H1 (cell line): ENCODE measurements at regions not wholly inside any gene's neighbourhood (a gene's known extent, or its start where the extent isn't known, plus 50 kb on each side); places are given as distances from the start of the nearest gene placed in this dataset.

Source experiments
- CTCF ChIA-PET: fragments of 300-600 bp; sonication (Branson Sonifier 250); formaldehyde crosslinking; loops from one replicate; lab custom pipeline; 2021; ENCODE audit not compliant: partially characterized antibody; lab: Charles Lee
- POLR2A ChIA-PET: fragments of 300-600 bp; sonication (Branson Sonifier 250); formaldehyde crosslinking; loops from one replicate; lab custom pipeline; 2021; ENCODE audit warnings: inconsistent platforms; ENCODE audit not compliant: partially characterized antibody; lab: Charles Lee
- DNase-seq, 2 experiments: peaks; one replicate each; pipeline versions ENCODE4 v3.0.0 to v3.0.0-alpha.2; 2010 to 2022; ENCODE audit warnings: low spot score in 2 of 2, low read depth in 1 of 2, mixed read lengths in 1 of 2
- FAIRE-seq: peaks from 2 replicates; lab custom pipeline; 2011; peaks lifted over from hg19 to GRCh38; lab: Jason Lieb, UNC
- H2AFZ ChIP-seq: 2 replicates; pipeline ENCODE4 v1.8.1; 2012; ENCODE audit warnings: low read length, inconsistent platforms
- H2AK5ac ChIP-seq: 2 replicates; pipeline ENCODE4 v1.6.1; 2013; ENCODE audit warnings: low read depth, low read length
- H2BK120ac ChIP-seq: replicated peaks from 2 replicates; pipeline ENCODE3; 2013; ENCODE audit warnings: low read depth, low read length, inconsistent platforms
- H2BK12ac ChIP-seq: 2 replicates; pipeline ENCODE4 v1.6.1; 2013; ENCODE audit warnings: low read depth, low read length
- H2BK15ac ChIP-seq: 2 replicates; pipeline ENCODE4 v1.6.1; 2013; ENCODE audit warnings: low read length
- H2BK20ac ChIP-seq: 2 replicates; pipeline ENCODE4 v1.6.1; 2013; ENCODE audit warnings: low read length
- H2BK5ac ChIP-seq: 2 replicates; pipeline ENCODE4 v1.6.1; 2013; ENCODE audit warnings: low read depth, low read length
- H3K14ac ChIP-seq: 2 replicates; pipeline ENCODE4 v1.6.1; 2013; ENCODE audit warnings: inconsistent platforms; ENCODE audit not compliant: insufficient read length
- H3K18ac ChIP-seq: 2 replicates; pipeline ENCODE4 v1.6.1; 2013; ENCODE audit warnings: low read length; ENCODE audit errors: extremely low read depth
- H3K23ac ChIP-seq: 2 replicates; pipeline ENCODE4 v1.6.1; 2013; ENCODE audit warnings: inconsistent platforms; ENCODE audit not compliant: insufficient read length
- H3K23me2 ChIP-seq: 2 replicates; pipeline ENCODE4 v1.6.1; 2013; ENCODE audit warnings: low read depth, low read length
- H3K27ac ChIP-seq: 2 replicates; pipeline ENCODE4 v1.6.1; 2011; ENCODE audit warnings: low read depth, low read length, inconsistent platforms
- H3K27me3 ChIP-seq, 4 experiments: replicated peaks in 1 of 4; 1 replicate in 1 of 4; 2 replicates in 3 of 4; pipeline versions ENCODE4 v1.6.1 to v1.8.1; 2011 to 2013; ENCODE audit warnings: low read length in 3 of 4, mild to moderate bottlenecking in 3 of 4, inconsistent platforms in 2 of 4, mixed read lengths in 2 of 4, moderate library complexity in 1 of 4; ENCODE audit not compliant: control insufficient read depth in 3 of 4, insufficient read depth in 3 of 4; ENCODE audit errors: extremely low read depth in 1 of 4
- H3K36me3 ChIP-seq, 4 experiments: 2 replicates each; pipeline versions ENCODE4 v1.6.1 to v1.8.1; 2011 to 2013; ENCODE audit warnings: mild to moderate bottlenecking in 4 of 4, low read length in 3 of 4, moderate library complexity in 2 of 4, control low read depth in 1 of 4, inconsistent platforms in 1 of 4; ENCODE audit not compliant: insufficient read depth in 4 of 4, control insufficient read depth in 2 of 4
- H3K4ac ChIP-seq: replicated peaks from 2 replicates; pipeline ENCODE3; 2013; ENCODE audit warnings: low read length, low read depth, mixed read lengths, inconsistent platforms; ENCODE audit not compliant: insufficient read length
- H3K4me1 ChIP-seq, 4 experiments: replicated peaks in 1 of 4; 1 replicate in 1 of 4; 2 replicates in 3 of 4; pipeline versions ENCODE4 v1.6.1 to v1.8.1; 2011 to 2013; ENCODE audit warnings: low read length in 3 of 4, inconsistent platforms in 2 of 4, mixed read lengths in 1 of 4; ENCODE audit not compliant: insufficient read depth in 4 of 4, control insufficient read depth in 3 of 4
- H3K4me2 ChIP-seq, 2 experiments: 2 replicates each; pipeline versions ENCODE4 v1.6.1 to v1.8.1; 2011 to 2013; ENCODE audit warnings: low read depth in 2 of 2, low read length in 2 of 2, control low read depth in 1 of 2, inconsistent platforms in 1 of 2, mild to moderate bottlenecking in 1 of 2; ENCODE audit not compliant: insufficient read depth in 1 of 2
- H3K4me3 ChIP-seq, 4 experiments: fragments of 200-600, 300-600 bp in 1 of 4; sonication (generic), shearing (Covaris generic), sonication (Bioruptor Twin) in 1 of 4; 2 replicates each; pipeline versions ENCODE4 v1.5.1 to v1.8.1; 2011 to 2016; ENCODE audit warnings: low read length in 4 of 4, low read depth in 3 of 4, control low read depth in 2 of 4, inconsistent platforms in 2 of 4, mild to moderate bottlenecking in 2 of 4, mixed read lengths in 1 of 4, moderate library complexity in 1 of 4; ENCODE audit not compliant: insufficient read depth in 2 of 4; ENCODE audit errors: extremely low read depth in 1 of 4
- H3K56ac ChIP-seq: replicated peaks from 2 replicates; pipeline ENCODE3; 2013; ENCODE audit warnings: low read depth, mild to moderate bottlenecking, mixed read lengths, low read length, inconsistent platforms; ENCODE audit not compliant: insufficient read length
- H3K79me1 ChIP-seq: 2 replicates; pipeline ENCODE4 v1.6.1; 2013; ENCODE audit warnings: low read depth, low read length, control low read depth
- H3K79me2 ChIP-seq, 2 experiments: 2 replicates each; pipeline versions ENCODE4 v1.6.1 to v1.8.1; 2012 to 2013; ENCODE audit warnings: low read length in 2 of 2, mild to moderate bottlenecking in 2 of 2, inconsistent platforms in 1 of 2; ENCODE audit not compliant: insufficient read depth in 2 of 2, control insufficient read depth in 1 of 2
- H3K9ac ChIP-seq, 4 experiments: replicated peaks in 1 of 4; 1 replicate in 1 of 4; 2 replicates in 3 of 4; pipeline versions ENCODE4 v1.6.1 to v1.8.1; 2011 to 2013; ENCODE audit warnings: low read depth in 3 of 4, low read length in 3 of 4, control low read depth in 2 of 4, mild to moderate bottlenecking in 2 of 4, moderate library complexity in 2 of 4, inconsistent platforms in 1 of 4; ENCODE audit errors: extremely low read depth in 1 of 4
- H3K9me3 ChIP-seq, 2 experiments: 2 replicates each; pipeline versions ENCODE4 v1.6.1 to v1.8.1; 2012 to 2013; ENCODE audit warnings: mild to moderate bottlenecking in 2 of 2, moderate library complexity in 2 of 2, control low read depth in 1 of 2, inconsistent platforms in 1 of 2, low read depth in 1 of 2, low read length in 1 of 2, mixed read lengths in 1 of 2; ENCODE audit not compliant: insufficient read depth in 2 of 2
- H4K20me1 ChIP-seq, 2 experiments: replicated peaks in 1 of 2; 2 replicates each; pipeline versions ENCODE3 to v1.8.1; 2011 to 2013; ENCODE audit warnings: inconsistent platforms in 2 of 2, low read length in 2 of 2, mild to moderate bottlenecking in 1 of 2; ENCODE audit not compliant: insufficient read depth in 2 of 2, control insufficient read depth in 1 of 2
- H4K5ac ChIP-seq: 2 replicates; pipeline ENCODE4 v1.6.1; 2013; ENCODE audit warnings: low read length, low read depth, mixed read lengths, inconsistent platforms; ENCODE audit not compliant: insufficient read length
- H4K8ac ChIP-seq: 2 replicates; pipeline ENCODE4 v1.8.0; 2013; ENCODE audit warnings: mild to moderate bottlenecking, moderate library complexity, low read length, inconsistent platforms; ENCODE audit not compliant: insufficient read depth; ENCODE audit errors: extremely low read depth
- H4K91ac ChIP-seq: replicated peaks from 2 replicates; pipeline ENCODE3; 2013; ENCODE audit warnings: low read length, mixed read lengths, inconsistent platforms; ENCODE audit not compliant: insufficient read length
- PHF8 ChIP-seq: fragments of 200-600 bp; sonication (generic); conservative IDR thresholded peaks from 2 replicates; pipeline ENCODE4 v1.7.1; 2012; ENCODE audit warnings: low read depth, mild to moderate bottlenecking, inconsistent platforms, low read length, moderate library complexity
- TEAD4 ChIP-seq: IDR thresholded peaks from 2 replicates; pipeline ENCODE4 v1.6.1; 2012; ENCODE audit warnings: low read depth, low read length, inconsistent platforms, mixed read lengths
- WGBS, 2 experiments: shearing (Covaris generic) in 1 of 2; methylation state at CpG; one replicate each; pipeline versions ENCODE4 v1.1.6 to v1.1.7; 2013 to 2015; ENCODE audit warnings: low lambda C conversion rate in 2 of 2, mixed read lengths in 2 of 2, inconsistent platforms in 1 of 2, low coverage in 1 of 2, missing lambda C conversion rate in 1 of 2; ENCODE audit not compliant: insufficient replicate concordance in 2 of 2, insufficient coverage in 1 of 2, insufficient read length in 1 of 2; ENCODE audit errors: extremely low coverage in 1 of 2, missing lambda C conversion rate in 1 of 2; 5-methylcytosine and 5-hydroxymethylcytosine counted together

DNA sequence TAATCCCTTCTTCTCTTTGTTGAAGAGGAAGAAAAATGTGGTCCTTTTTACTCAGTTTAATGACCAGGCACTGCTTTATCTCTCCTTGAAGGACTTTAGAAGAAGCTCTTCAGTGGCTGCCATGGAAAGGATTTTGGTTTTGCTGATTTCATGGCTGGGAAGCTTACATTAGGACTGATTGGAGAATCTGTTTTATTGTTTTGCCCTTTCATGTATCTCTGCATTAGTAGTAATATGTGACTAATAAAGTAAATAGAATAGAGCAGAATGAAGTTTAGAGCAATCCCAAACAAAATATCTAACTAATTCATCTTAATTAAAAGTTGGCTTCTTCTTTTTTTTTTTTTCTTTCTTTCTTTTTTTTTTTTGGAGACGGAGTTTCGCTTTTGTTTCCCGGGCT lies 502.9 kb downstream of the HAO1 start:
- POLR2A ChIA-PET, result no interaction called here
- Histone ChIP-seq H2BK120ac (no peak overlapping the region), H3K9ac (no peak overlapping the region), H3K4ac (no peak overlapping the region), H2BK15ac (no peak overlapping the region), H4K91ac (no peak overlapping the region), H3K14ac (no peak overlapping the region), H2BK20ac (no peak overlapping the region), H3K79me1 (no peaks in the 10 kb centered on the region), H2BK5ac (no peak overlapping the region), H2AFZ (0 out of 2 replicates have a peak overlapping the region, but pooled peaks have one; percentile 41), H2BK12ac (no peak overlapping the region), H3K27me3 (no peaks in the 10 kb centered on the region), H3K23ac (no peak overlapping the region), H2AK5ac (no peak overlapping the region), H3K36me3 (no peaks in the 10 kb centered on the region), H3K23me2 (no peaks in the 10 kb centered on the region), H4K20me1 (no peaks in the 10 kb centered on the region), H3K18ac (no peak overlapping the region), H3K4me2 (no peak overlapping the region), H4K5ac (no peak overlapping the region), H3K4me3 (no peak overlapping the region), H3K27ac (no peak overlapping the region), H3K9me3 (no peaks in the 10 kb centered on the region), H3K4me1 (no peaks in the 10 kb centered on the region), H3K79me2 (no peaks in the 10 kb centered on the region), H4K8ac (no peak overlapping the region), H3K56ac (no peak overlapping the region)
- FAIRE-seq (no peak), DNase-seq (no peak)
- CTCF ChIA-PET, result no interaction called here
- no peak for TF ChIP-seq TEAD4
- TF ChIP-seq PHF8, result no peak
- 82% methylated on average over 3 of the region's 3 CpGs; no CpG with 5 or more reads in 1 of the 2 experiments for WGBS, 2 experiments
